ENCODE measurements at regions not wholly inside any gene's neighbourhood (a gene's known extent, or its start where the extent isn't known, plus 50 kb on each side); places are given as distances from the start of the nearest gene placed in this dataset.
"Not testable (repeated sequence)": the region's sequence is repeated elsewhere in the genome, so short reads cannot be mapped to it uniquely, and the experiment has no call there.

DNA sequence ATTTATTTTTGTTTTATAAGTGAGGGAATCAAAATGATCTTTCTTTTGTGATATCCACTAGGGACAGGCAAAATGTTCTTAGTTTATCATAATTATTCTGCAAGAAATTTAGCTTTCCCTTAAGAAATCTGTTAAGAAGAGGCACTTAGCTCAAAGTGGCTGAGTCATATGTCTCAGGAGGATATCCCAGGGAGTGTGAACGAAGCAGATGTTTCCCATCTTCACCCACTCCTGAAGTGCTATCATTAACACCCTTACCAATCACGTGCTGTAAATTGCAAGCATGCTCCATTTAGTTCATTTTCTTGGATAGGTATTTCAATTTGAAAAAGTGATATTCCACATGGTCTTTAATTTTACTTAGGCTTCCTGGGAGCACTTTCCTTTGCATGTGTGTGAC lies 774.3 kb upstream of the TMEFF2 start:
- DNase-seq (ENCODE audit: low spot score): no peak
- TF ChIP-seq, protein P1, sequence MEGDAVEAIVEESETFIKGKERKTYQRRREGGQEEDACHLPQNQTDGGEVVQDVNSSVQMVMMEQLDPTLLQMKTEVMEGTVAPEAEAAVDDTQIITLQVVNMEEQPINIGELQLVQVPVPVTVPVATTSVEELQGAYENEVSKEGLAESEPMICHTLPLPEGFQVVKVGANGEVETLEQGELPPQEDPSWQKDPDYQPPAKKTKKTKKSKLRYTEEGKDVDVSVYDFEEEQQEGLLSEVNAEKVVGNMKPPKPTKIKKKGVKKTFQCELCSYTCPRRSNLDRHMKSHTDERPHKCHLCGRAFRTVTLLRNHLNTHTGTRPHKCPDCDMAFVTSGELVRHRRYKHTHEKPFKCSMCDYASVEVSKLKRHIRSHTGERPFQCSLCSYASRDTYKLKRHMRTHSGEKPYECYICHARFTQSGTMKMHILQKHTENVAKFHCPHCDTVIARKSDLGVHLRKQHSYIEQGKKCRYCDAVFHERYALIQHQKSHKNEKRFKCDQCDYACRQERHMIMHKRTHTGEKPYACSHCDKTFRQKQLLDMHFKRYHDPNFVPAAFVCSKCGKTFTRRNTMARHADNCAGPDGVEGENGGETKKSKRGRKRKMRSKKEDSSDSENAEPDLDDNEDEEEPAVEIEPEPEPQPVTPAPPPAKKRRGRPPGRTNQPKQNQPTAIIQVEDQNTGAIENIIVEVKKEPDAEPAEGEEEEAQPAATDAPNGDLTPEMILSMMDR (IDR thresholded peaks at IDR 0.05; ENCODE audit: extremely low read depth, missing control alignments): no peak

DNA sequence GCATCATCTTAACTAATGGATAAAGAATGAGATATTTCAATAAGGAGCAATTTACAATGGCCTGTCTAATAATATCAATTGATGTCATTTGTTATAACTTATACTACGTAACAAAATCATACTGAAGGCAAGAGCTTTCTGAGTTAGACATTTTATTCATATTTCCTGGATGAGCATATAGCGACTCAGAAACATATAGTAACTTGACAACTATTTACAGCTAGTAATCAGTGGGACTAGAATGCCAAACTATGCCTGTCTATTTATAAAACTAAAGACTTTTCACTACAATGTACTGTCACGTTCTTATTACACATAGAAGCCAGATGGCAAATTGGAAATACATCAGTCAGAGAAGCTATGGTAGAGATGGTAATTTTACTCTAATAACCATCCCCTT lies 766.2 kb upstream of the TMEFF2 start:
- TF ChIP-seq, protein P1 (IDR thresholded peaks at IDR 0.05; ENCODE audit: extremely low read depth, missing control alignments): no peak
- DNase-seq (ENCODE audit: low spot score): no peak

DNA sequence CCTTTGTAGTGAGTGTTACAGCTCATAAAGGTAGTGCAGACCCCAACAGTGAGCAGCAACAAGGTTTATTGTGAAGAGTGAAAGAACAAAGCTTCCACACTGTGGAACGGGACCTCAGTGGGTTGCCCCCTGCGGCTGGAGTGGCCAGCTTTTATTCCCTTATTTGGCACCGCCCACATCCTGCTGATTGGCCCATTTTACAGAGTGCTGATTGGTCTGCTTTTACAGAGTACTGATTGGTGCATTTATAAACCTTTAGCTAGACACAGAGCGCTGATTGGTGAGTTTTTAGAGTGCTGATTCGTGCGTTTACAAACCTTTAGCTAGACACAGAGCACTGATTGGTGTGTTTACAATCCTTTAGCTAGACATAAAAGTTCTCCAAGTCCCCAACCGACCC lies 763.9 kb upstream of the TMEFF2 start:
- not testable (repeated sequence) for DNase-seq (ENCODE audit: low spot score)

DNA sequence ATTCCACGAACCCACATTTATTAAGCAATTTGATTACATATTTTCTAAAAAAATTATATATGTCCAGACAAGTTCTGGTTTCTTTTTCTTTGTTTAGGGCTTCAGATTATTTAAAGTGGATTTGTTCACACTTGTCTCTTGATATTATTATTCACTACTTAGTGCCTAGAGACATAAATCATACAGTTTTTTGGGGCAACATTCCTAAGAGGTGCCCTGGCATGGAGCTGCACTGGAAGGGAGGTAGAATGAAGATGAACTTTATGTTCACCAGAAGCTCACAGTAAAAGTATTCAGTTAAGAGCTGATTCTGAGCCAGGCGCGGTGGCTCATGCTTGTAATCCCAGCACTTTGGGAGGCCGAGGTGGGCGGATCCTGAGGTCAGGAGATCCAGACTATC lies 762.7 kb upstream of the TMEFF2 start:
- DNase-seq (ENCODE audit: low spot score): no peak
- TF ChIP-seq, protein P1 (IDR thresholded peaks at IDR 0.05; ENCODE audit: extremely low read depth, missing control alignments): no peak

DNA sequence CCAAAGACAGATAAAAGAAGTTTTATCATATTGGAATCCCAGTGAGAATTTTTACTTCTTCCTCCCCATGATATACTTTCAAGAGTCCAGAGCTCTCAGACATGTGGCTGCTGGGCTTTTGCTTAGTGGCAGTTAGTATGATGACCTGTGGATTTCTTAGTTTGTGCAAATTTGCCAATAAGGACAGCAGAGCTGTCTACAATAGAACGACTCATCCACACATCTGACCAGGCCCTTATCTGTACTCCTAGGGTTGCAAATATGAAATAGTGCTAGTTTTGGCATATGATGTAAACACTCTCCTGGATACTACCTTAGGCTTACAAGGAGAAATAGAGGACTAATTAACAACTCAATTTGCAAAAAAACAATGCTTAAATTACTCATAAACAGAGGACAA lies 758.4 kb upstream of the TMEFF2 start:
- TF ChIP-seq, protein P1 (IDR thresholded peaks at IDR 0.05; ENCODE audit: extremely low read depth, missing control alignments): no peak
- DNase-seq (ENCODE audit: low spot score): no peak

DNA sequence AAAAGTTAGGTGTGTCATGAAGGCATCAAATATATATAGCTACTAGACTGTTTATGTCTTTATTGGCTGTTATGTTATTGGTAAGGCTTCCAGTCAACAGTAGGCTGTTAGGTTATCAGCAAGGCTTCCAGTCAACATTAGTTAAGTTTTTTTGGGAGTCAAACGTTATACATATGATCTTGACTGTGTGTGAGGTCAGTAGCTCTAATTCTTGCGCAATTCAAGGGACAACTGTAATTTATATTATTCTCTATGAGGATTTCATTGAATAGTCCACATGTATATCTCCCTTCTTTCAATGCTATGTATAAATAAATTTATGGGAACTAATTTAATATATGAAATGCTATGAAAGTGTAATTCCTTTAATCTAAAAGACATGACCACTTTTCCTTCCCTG lies 757.5 kb upstream of the TMEFF2 start:
- DNase-seq (ENCODE audit: low spot score): no peak
- TF ChIP-seq, protein P1 (IDR thresholded peaks at IDR 0.05; ENCODE audit: extremely low read depth, missing control alignments): no peak

DNA sequence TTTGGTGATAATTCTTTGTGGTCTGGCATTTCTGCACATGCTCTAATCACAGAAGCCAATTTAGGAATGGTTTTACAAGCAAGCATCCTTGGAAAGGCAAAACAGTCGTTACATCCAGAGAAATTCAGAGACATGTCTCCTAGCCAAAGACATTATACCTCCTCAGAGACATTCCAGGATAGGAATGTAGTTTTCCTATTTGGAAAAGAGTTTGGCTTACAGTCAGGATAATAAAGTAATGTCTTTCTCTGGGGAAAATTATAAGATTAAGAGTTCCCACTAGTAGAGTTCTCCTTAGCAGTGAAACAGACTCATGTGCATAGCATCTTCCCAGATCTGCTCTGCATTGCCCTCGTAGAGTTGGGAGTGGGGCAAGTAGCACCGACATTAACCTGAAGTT lies 753.6 kb upstream of the TMEFF2 start:
- DNase-seq (ENCODE audit: low spot score): no peak
- TF ChIP-seq, protein P1 (IDR thresholded peaks at IDR 0.05; ENCODE audit: extremely low read depth, missing control alignments): no peak

DNA sequence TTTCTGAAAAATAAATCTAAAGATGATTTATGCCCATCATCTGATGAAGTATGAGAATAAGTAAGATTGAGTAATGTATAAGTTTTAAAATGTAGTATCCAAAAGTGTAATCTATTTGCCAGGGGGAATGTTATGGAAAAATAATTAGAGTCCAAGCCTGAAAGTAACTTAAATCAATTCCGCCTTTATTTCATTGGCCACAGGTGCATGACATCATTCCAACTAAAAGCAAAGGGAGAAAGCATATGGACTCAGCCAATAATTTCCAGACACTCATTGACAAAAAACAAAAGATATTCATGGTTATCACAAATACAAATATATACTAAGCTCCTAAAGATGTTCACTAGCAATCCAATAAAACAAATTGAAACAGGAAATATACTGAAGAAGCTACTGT lies 752.6 kb upstream of the TMEFF2 start:
- no peak for DNase-seq (ENCODE audit: low spot score)
- TF ChIP-seq, protein P1 (IDR thresholded peaks at IDR 0.05; ENCODE audit: extremely low read depth, missing control alignments): no peak

Data from GM20000 (cell line).